Gastrocnemius medialis (tissue), 4 donors: ENCODE measurements at regions not wholly inside any gene's neighbourhood (a gene's known extent, or its start where the extent isn't known, plus 50 kb on each side); places are given as distances from the start of the nearest gene placed in this dataset.

Source experiments
- POLR2A ChIP-seq, 2 donors: fragments of 450-650 bp; IDR thresholded peaks; one replicate each; pipeline ENCODE4 v1.6.1; 2017; ENCODE audit warnings: antibody characterized with exemption in 2 of 2, mild to moderate bottlenecking in 2 of 2, moderate library complexity in 2 of 2
- TF ChIP-seq, protein P1 (sequence below), 5 experiments: fragments of 450-650 bp in 3 of 5; fragments of 200-600 bp in 2 of 5; sonication (generic) in 2 of 5; IDR thresholded peaks in 4 of 5; conservative IDR thresholded peaks in 1 of 5; 1 replicate in 4 of 5; 2 replicates in 1 of 5; pipeline ENCODE4 v1.5.1; 2016 to 2019; ENCODE audit warnings: antibody characterized with exemption in 5 of 5, mild to moderate bottlenecking in 3 of 5, moderate library complexity in 3 of 5

DNA sequence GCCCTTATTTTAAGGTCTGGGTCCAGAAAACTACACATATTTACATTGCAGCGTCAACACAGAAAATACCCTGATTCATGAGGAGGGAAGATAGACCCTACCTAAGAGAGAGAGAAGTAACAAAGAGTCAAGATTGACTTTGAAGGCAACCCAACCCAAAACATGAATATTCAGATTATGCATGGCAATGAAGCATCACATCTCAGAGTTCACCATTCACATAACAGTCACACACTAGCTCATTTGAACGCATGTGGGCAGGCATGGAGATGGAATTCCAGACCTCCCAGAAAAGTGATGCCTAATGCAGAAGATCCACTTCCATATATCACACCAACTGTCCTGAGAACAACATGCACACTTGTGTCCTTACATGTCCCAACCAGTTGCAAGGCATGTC, 190.1 kb upstream of the ITGA1 start:
- TF ChIP-seq POLR2A (IDR thresholded peaks at IDR 0.05) = no peak
- TF ChIP-seq, protein P1, sequence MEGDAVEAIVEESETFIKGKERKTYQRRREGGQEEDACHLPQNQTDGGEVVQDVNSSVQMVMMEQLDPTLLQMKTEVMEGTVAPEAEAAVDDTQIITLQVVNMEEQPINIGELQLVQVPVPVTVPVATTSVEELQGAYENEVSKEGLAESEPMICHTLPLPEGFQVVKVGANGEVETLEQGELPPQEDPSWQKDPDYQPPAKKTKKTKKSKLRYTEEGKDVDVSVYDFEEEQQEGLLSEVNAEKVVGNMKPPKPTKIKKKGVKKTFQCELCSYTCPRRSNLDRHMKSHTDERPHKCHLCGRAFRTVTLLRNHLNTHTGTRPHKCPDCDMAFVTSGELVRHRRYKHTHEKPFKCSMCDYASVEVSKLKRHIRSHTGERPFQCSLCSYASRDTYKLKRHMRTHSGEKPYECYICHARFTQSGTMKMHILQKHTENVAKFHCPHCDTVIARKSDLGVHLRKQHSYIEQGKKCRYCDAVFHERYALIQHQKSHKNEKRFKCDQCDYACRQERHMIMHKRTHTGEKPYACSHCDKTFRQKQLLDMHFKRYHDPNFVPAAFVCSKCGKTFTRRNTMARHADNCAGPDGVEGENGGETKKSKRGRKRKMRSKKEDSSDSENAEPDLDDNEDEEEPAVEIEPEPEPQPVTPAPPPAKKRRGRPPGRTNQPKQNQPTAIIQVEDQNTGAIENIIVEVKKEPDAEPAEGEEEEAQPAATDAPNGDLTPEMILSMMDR (IDR thresholded peaks at IDR 0.05 in 4 of 5, conservative IDR thresholded peaks at IDR 0.05 in 1 of 5) = no peak
